ENCODE measurements at regions not wholly inside any gene's neighbourhood (a gene's known extent, or its start where the extent isn't known, plus 50 kb on each side); places are given as distances from the start of the nearest gene placed in this dataset.
"Not testable (repeated sequence)": the region's sequence is repeated elsewhere in the genome, so short reads cannot be mapped to it uniquely, and the experiment has no call there.

- Mint-ChIP-seq H3K27ac (no peak overlapping the region), H3K27me3 (ENCODE audit: insufficient read depth) (no peaks in the 10 kb centered on the region), H3K36me3 (ENCODE audit: low read depth) (no peaks in the 10 kb centered on the region), H3K4me1 (peaks cover 9% of the 10 kb centered on the region), H3K4me3 (no peak overlapping the region), H3K9me3 (peaks cover 20% of the 10 kb centered on the region)
- WGBS, 2 experiments (ENCODE audit: insufficient coverage in 1 of 2, insufficient read length in 1 of 2) = 94 to 100% methylated on average over 1 of the region's 1 CpG
- TF ChIP-seq CTCF (conservative IDR thresholded peaks at IDR 0.05) = no peak
- no peak overlapping the region for H3K4me3 ChIP-seq (ENCODE audit: low read length)
- no peaks in the 10 kb centered on the region for H3K4me1 ChIP-seq (ENCODE audit: control insufficient read depth, insufficient read depth, low read length)
- H3K27ac ChIP-seq (ENCODE audit: low read depth, low read length) = no peak overlapping the region
- H3K9ac ChIP-seq (ENCODE audit: extremely low read depth, low read length, poor library complexity, severe bottlenecking) = no peak overlapping the region
- DNase-seq = no peak
- H3K27me3 ChIP-seq (ENCODE audit: control insufficient read depth, insufficient read depth, low read length, poor library complexity, severe bottlenecking) = no peaks in the 10 kb centered on the region
- peaks cover 26% of the 10 kb centered on the region for H3K9me3 ChIP-seq (ENCODE audit: control insufficient read depth, low read length)
- H3K36me3 ChIP-seq (ENCODE audit: control insufficient read depth, insufficient read depth, low read length) = no peaks in the 10 kb centered on the region
Measured at GRCh38 chr16:9345880-9346279, 254.4 kb downstream of the HAPSTR1 start.

- H3K36me3 Mint-ChIP-seq (ENCODE audit: low read depth) = no peaks in the 10 kb centered on the region
- peaks cover 7% of the 10 kb centered on the region for H3K27me3 Mint-ChIP-seq (ENCODE audit: insufficient read depth)
- DNase-seq = no peak
- Histone ChIP-seq H3K9me3 (ENCODE audit: control insufficient read depth, low read length) (peaks cover 26% of the 10 kb centered on the region), H3K36me3 (ENCODE audit: control insufficient read depth, insufficient read depth, low read length) (no peaks in the 10 kb centered on the region), H3K27me3 (ENCODE audit: control insufficient read depth, insufficient read depth, low read length, poor library complexity, severe bottlenecking) (peaks cover 10% of the 10 kb centered on the region), H3K9ac (ENCODE audit: extremely low read depth, low read length, poor library complexity, severe bottlenecking) (no peak overlapping the region), H3K4me3 (ENCODE audit: low read length) (no peak overlapping the region), H3K27ac (ENCODE audit: low read depth, low read length) (no peak overlapping the region), H3K4me1 (ENCODE audit: control insufficient read depth, insufficient read depth, low read length) (no peaks in the 10 kb centered on the region)
- H3K4me1 Mint-ChIP-seq = no peaks in the 10 kb centered on the region
- no peak for TF ChIP-seq CTCF (conservative IDR thresholded peaks at IDR 0.05)
- H3K27ac Mint-ChIP-seq = no peak overlapping the region
- H3K9me3 Mint-ChIP-seq = peaks cover 26% of the 10 kb centered on the region
- H3K4me3 Mint-ChIP-seq = no peak overlapping the region
Measured at GRCh38 chr16:9348912-9349311, 257.5 kb downstream of the HAPSTR1 start.

GRCh38 chr16:9349373-9349960 is 258.0 kb downstream of the HAPSTR1 start:
- H3K27ac ChIP-seq (ENCODE audit: low read depth, low read length); H3K4me1 ChIP-seq (ENCODE audit: control insufficient read depth, insufficient read depth, low read length); DNase-seq; H3K27me3 ChIP-seq (ENCODE audit: control insufficient read depth, insufficient read depth, low read length, poor library complexity, severe bottlenecking); H3K36me3 Mint-ChIP-seq (ENCODE audit: low read depth); H3K4me1 Mint-ChIP-seq; H3K36me3 ChIP-seq (ENCODE audit: control insufficient read depth, insufficient read depth, low read length); H3K27ac Mint-ChIP-seq; H3K27me3 Mint-ChIP-seq (ENCODE audit: insufficient read depth); H3K4me3 Mint-ChIP-seq; H3K9ac ChIP-seq (ENCODE audit: extremely low read depth, low read length, poor library complexity, severe bottlenecking); H3K4me3 ChIP-seq (ENCODE audit: low read length): not testable (repeated sequence)
- 91 to 94% methylated on average over 7 to 8 of the region's 8 CpGs for WGBS, 2 experiments (ENCODE audit: insufficient coverage in 1 of 2, insufficient read length in 1 of 2)
- H3K9me3 Mint-ChIP-seq = peaks cover 29% of the 10 kb centered on the region
- peaks cover 29% of the 10 kb centered on the region for H3K9me3 ChIP-seq (ENCODE audit: control insufficient read depth, low read length)

GRCh38 chr16:9350119-9350799 is 258.8 kb downstream of the HAPSTR1 start:
- not testable (repeated sequence) for H3K4me1 ChIP-seq (ENCODE audit: control insufficient read depth, insufficient read depth, low read length); H3K36me3 Mint-ChIP-seq (ENCODE audit: low read depth); H3K4me3 Mint-ChIP-seq; H3K27me3 Mint-ChIP-seq (ENCODE audit: insufficient read depth); H3K27ac Mint-ChIP-seq; H3K9ac ChIP-seq (ENCODE audit: extremely low read depth, low read length, poor library complexity, severe bottlenecking); H3K4me1 Mint-ChIP-seq; H3K36me3 ChIP-seq (ENCODE audit: control insufficient read depth, insufficient read depth, low read length); H3K27me3 ChIP-seq (ENCODE audit: control insufficient read depth, insufficient read depth, low read length, poor library complexity, severe bottlenecking); H3K27ac ChIP-seq (ENCODE audit: low read depth, low read length); H3K4me3 ChIP-seq (ENCODE audit: low read length); DNase-seq
- H3K9me3 Mint-ChIP-seq = peaks cover 30% of the 10 kb centered on the region
- 95 to 99% methylated on average over 11 to 39 of the region's 39 CpGs for WGBS, 2 experiments (ENCODE audit: insufficient coverage in 1 of 2, insufficient read length in 1 of 2)
- H3K9me3 ChIP-seq (ENCODE audit: control insufficient read depth, low read length) = peaks cover 37% of the 10 kb centered on the region
